Calu3 (cell line): ENCODE measurements at regions not wholly inside any gene's neighbourhood (a gene's known extent, or its start where the extent isn't known, plus 50 kb on each side); places are given as distances from the start of the nearest gene placed in this dataset.

ENCODE experiments used
- BruUV-seq: library from RNA; stranded (reverse); fragments of 400-500 nt; replicated peaks from 2 replicates; lab custom pipeline; 2021; lab: Mats Ljungman, UMichigan
- CTCF ChIA-PET: fragments of 300-600 bp; sonication (Branson Sonifier 250); formaldehyde crosslinking; loops from one replicate; lab custom pipeline; 2022; ENCODE audit warnings: antibody characterized with exemption; lab: Charles Lee
- DNase-seq: peaks from one replicate; pipeline ENCODE4 v3.0.0; 2022
- H3K27ac Mint-ChIP-seq: one replicate; pipeline ENCODE4 v1.8.0; 2022; ENCODE audit warnings: mixed read lengths; ENCODE audit not compliant: unreplicated experiment
- H3K27me3 Mint-ChIP-seq: one replicate; pipeline ENCODE4 v1.8.0; 2022; ENCODE audit warnings: mixed read lengths; ENCODE audit not compliant: unreplicated experiment
- H3K36me3 Mint-ChIP-seq: one replicate; pipeline ENCODE4 v1.8.0; 2022; ENCODE audit warnings: mild to moderate bottlenecking, moderate library complexity, mixed read lengths; ENCODE audit not compliant: insufficient read depth, unreplicated experiment
- H3K4me1 Mint-ChIP-seq: one replicate; pipeline ENCODE4 v1.8.0; 2022; ENCODE audit warnings: mild to moderate bottlenecking, low read depth, mixed read lengths; ENCODE audit not compliant: unreplicated experiment
- H3K4me3 Mint-ChIP-seq: one replicate; pipeline ENCODE4 v1.8.0; 2022; ENCODE audit warnings: mild to moderate bottlenecking, low read depth, moderate library complexity, mixed read lengths; ENCODE audit not compliant: unreplicated experiment
- H3K9me3 Mint-ChIP-seq: one replicate; pipeline ENCODE4 v1.8.0; 2022; ENCODE audit warnings: low read depth, mixed read lengths; ENCODE audit not compliant: unreplicated experiment
- CTCF ChIP-seq: fragments of 200-600 bp; IDR thresholded peaks from one replicate; pipeline ENCODE4 v1.8.0; 2022; ENCODE audit warnings: antibody characterized with exemption; ENCODE audit not compliant: unreplicated experiment
- intact Hi-C: fragments of 100-400 bp; cut with micrococcal nuclease; formaldehyde crosslinking; loops from one replicate; pipeline ENCODE4 v1.10.0; 2022; ENCODE audit not compliant: unreplicated experiment

DNA sequence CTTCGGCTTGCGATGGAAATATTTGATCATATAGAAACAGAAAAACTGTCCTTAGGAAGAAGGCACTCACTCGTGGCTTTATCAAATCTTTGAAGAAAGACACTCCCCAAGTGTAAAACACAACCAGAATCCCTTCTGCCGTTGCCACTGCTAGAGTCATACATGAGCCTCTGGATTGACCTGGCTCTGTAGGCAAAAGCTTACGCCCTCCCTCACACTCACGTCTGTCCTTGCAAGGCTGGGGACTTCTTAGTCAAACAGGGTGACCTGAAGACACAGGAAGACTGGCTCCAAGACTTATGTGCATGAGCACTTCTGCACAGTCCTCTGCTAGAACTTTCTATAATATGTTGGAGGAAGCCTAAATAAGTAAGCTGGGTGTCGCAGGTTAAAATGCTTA is 135.4 kb upstream of the MDFIC start:
- BruUV-seq = no TSS peak
- intact Hi-C loops = no loop called here
- H3K36me3 Mint-ChIP-seq = no peaks in the 10 kb centered on the region
- CTCF ChIA-PET = no interaction called here
- no peaks in the 10 kb centered on the region for H3K9me3 Mint-ChIP-seq
- no peaks in the 10 kb centered on the region for H3K27me3 Mint-ChIP-seq
- H3K4me1 Mint-ChIP-seq = no peaks in the 10 kb centered on the region
- no peak overlapping the region for H3K4me3 Mint-ChIP-seq
- H3K27ac Mint-ChIP-seq = no peak overlapping the region
- TF ChIP-seq CTCF = no peak
- DNase-seq = no peak

GRCh38 chr7:114787556-114787955 is 134.3 kb upstream of the MDFIC start:
- intact Hi-C loops = no loop called here
- Mint-ChIP-seq H3K27ac (no peak overlapping the region), H3K4me3 (no peak overlapping the region), H3K27me3 (no peaks in the 10 kb centered on the region), H3K9me3 (no peaks in the 10 kb centered on the region), H3K36me3 (no peaks in the 10 kb centered on the region), H3K4me1 (no peaks in the 10 kb centered on the region)
- TF ChIP-seq CTCF = no peak
- CTCF ChIA-PET = no interaction called here
- DNase-seq = no peak
- BruUV-seq = no TSS peak

- Mint-ChIP-seq H3K27ac (no peak overlapping the region), H3K9me3 (no peaks in the 10 kb centered on the region), H3K36me3 (no peaks in the 10 kb centered on the region), H3K4me1 (no peaks in the 10 kb centered on the region), H3K27me3 (no peaks in the 10 kb centered on the region), H3K4me3 (no peak overlapping the region)
- no TSS peak for BruUV-seq
- no peak for TF ChIP-seq CTCF
- no peak for DNase-seq
- intact Hi-C loops = no loop called here
- CTCF ChIA-PET = no interaction called here
These were observed 133.2 kb upstream of the MDFIC start for GRCh38 chr7:114788706-114789105.

- DNase-seq = no peak
- intact Hi-C loops = no loop called here
- CTCF ChIA-PET = no interaction called here
- Mint-ChIP-seq H3K27ac (no peak overlapping the region), H3K36me3 (no peaks in the 10 kb centered on the region), H3K4me3 (no peak overlapping the region), H3K9me3 (no peaks in the 10 kb centered on the region), H3K27me3 (no peaks in the 10 kb centered on the region), H3K4me1 (no peaks in the 10 kb centered on the region)
- TF ChIP-seq CTCF = no peak
- BruUV-seq = no TSS peak
These were observed 132.7 kb upstream of the MDFIC start for GRCh38 chr7:114789161-114789560.

DNA sequence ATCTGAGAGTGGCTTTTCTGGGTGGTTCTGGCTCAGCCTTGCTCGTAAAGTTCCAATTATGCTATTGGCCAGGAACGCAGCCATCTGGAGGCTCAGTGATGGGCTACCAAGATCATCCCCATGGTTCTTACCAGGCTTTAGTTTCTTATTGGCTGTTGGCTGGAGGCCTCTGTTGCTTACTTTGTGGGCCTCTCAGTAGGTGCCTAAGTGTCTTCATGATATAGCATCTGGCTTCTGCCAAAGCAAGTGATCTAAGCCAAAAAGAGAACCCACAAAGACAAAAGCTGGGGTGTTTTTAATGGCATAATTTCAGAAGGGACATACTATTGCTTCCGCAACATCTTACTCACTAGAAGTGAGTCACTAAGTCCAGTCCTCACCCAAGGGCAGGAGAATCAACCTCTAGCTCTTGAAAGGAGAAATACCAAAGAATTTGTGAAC is 132.0 kb upstream of the MDFIC start:
- Mint-ChIP-seq H3K27me3 (no peaks in the 10 kb centered on the region), H3K4me3 (no peak overlapping the region), H3K9me3 (no peaks in the 10 kb centered on the region), H3K4me1 (no peaks in the 10 kb centered on the region), H3K36me3 (no peaks in the 10 kb centered on the region), H3K27ac (no peak overlapping the region)
- no TSS peak for BruUV-seq
- DNase-seq = no peak
- CTCF ChIA-PET = no interaction called here
- TF ChIP-seq CTCF = no peak
- intact Hi-C loops = no loop called here
